ENCODE measurements at regions not wholly inside any gene's neighbourhood (a gene's known extent, or its start where the extent isn't known, plus 50 kb on each side); places are given as distances from the start of the nearest gene placed in this dataset.

GRCh38 chr5:39946356-39947045, 521.7 kb upstream of the DAB2 start:
- DNase-seq: no peak

- DNase-seq: no peak
Measured at GRCh38 chr5:39945870-39946269, 521.1 kb upstream of the DAB2 start.

DNA sequence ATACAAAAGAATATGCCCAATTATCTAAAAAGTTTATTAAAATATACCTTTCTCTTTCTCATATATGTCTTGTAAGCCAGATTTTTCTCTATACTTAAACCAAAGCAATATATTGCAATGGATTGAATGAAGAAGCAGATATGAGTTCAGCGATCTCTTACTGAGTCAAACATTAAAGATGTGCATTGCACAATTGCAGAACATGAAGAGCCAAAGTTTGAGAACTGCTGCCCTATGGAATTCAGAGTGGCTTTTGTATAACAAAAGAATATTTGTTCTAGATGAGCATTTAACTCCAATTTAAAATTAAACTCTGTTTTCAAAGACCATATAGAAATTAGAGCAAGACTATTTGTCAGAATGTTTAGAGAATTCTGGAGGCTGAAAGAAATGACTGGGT, 519.0 kb upstream of the DAB2 start:
- DNase-seq: no peak

- no peak for DNase-seq
Measured at GRCh38 chr5:39942606-39943005, 517.8 kb upstream of the DAB2 start.

- DNase-seq: no peak
Measured at GRCh38 chr5:39941416-39941815, 516.6 kb upstream of the DAB2 start.

GRCh38 chr5:39934830-39935229, 510.1 kb upstream of the DAB2 start:
- no peak for DNase-seq

- no peak for DNase-seq
Measured at GRCh38 chr5:39933061-39933460, 508.3 kb upstream of the DAB2 start.

DNA sequence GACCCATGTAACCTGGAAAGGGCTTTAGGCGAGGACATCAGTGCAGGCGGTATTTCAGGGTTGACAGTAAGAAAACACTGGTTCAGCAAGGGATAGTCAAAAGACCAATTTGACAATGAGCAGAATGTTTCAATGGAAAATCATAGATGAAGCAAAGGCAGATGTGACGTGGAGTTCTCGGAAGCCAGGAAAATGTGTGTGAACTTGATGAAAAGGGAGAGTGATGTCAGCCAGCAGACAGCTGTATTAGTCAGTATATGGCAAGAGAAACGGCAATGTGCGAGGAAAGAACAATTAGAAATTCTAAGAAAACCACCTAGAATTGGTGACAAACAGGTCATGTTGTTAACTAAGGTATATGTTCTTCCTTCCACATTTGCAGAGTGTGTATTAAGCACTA, 503.9 kb upstream of the DAB2 start:
- DNase-seq: no peak

DNA sequence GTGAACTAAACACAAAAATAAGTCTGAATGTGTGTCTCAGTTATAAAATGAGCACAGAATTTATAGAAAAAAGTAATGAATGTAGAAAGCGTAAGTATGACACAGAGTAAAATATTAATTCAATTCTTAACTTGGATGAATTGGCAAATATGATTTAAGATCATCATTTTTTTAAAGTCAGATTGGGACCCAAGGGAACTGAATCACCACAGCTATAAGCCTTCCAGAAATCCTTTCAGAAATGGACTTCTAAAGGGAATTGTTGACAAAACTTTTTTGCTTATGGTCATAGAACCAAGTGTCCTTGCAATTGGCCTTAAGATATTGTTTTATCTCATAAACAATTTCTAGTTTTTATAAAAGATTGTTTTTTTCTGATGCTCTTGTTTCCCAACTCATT, 495.1 kb upstream of the DAB2 start:
- no peak for DNase-seq

- no peak for DNase-seq
Measured at GRCh38 chr5:39912906-39913305, 488.1 kb upstream of the DAB2 start.

DNA sequence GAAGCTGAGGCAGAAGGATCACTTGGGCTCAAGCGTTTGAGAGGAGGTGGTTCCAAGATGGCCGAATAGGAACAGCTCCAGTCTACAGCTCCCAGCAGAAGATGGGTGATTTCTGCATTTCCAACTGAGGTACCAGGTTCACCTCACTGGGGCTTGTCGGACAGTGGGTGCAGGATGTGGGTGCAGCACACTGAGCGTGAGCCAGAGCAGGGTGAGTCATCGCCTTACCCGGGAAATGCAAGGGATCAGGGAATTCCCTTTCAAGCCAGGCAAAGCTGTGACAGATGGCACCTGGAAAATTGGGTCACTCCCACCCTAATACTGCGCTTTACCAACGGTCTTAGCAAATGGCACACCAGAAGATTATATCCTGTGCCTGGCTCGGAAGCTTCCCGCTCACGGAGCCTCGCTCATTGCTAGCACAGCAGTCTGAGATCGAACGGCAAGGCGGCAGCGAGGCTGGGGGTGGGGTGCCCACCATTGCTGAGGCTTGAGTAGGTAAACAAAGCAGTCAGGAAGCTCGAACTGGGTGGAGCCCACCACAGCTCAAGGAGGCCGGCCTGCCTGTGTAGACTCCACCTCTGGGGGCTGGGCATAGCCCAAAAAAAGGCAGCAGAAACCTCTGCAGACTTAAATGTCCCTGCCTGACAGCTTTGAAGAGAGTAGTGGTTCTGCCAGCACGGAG, 482.6 kb upstream of the DAB2 start:
- peak in 1 of 2 experiments; percentile 5 for DNase-seq

DNA sequence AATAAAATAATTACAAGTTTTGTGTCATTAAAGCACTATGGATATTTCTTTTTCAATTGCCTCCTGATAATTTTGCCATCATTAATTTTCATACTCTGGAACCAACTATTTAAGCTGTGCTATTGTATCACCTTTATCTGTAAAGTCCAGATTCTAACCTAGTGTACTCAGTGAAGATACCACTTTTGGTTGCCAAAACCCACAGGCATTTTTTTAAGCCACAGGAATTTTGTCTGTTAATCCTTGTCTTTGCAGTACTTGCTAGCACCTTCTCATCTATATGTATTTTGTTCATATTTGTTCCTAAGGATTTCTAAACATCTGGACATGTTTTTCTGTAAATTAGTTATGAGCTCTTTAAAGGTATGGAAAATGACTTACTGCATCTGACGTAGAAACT, 481.4 kb upstream of the DAB2 start:
- no peak for DNase-seq

DNA sequence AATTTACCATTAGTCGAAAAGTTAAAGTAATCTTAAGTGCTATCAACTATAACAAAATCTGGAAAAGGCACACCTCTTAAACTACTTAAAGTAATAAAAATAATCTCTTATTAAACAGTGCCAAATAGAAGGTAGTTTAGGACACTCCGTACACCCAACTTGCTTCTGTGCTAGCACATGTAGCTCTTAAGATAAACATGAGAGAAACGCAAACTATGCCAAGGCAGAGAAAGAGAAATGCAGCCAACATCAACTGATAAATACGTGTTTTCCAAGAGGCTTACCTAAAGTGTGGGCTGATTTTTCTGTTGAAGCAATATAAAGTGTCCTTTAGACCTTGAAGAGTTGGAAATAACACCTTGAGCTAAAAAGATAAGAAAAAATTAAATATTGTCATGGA, 480.6 kb upstream of the DAB2 start:
- DNase-seq: no peak

DNA sequence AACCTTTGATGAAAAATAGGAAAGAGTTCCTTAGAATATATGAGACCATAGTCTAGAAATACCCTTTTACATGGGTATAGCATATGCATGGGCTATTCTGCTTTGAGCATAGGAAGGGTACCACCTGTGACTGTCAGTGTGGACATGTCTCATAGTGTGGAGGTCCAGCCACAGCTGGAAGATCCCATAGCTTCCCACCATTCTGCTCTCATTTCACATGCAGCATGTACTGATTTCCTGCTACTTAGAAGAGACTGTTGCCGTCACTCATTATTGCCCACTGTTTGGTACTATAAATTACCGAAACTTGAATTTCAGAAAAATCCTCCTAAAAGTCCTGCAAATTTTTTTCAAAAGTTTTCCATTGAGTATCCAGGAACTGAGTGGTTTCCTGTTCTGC, 477.8 kb upstream of the DAB2 start:
- DNase-seq: no peak

GRCh38 chr5:39898731-39899130, 474.0 kb upstream of the DAB2 start:
- no peak for DNase-seq

DNA sequence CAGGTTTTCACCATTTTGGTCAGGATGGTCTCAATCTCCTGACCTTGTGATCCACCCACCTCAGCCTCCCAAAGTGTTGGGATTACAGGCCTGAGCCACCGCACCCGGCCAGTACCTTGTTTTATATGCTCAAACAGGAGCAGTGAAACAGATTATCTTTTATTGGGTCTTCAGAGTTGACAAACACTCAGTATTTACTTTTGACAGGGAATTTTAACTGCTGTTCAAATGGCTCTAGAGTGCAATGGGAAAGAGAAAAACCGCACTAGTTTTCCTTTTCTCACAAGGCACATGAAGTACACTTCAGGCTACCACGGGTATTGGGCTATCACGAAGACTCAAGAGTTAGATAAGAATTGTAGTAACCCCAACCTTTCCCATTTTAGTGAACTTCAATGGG, 471.9 kb upstream of the DAB2 start:
- DNase-seq: no peak

DNA sequence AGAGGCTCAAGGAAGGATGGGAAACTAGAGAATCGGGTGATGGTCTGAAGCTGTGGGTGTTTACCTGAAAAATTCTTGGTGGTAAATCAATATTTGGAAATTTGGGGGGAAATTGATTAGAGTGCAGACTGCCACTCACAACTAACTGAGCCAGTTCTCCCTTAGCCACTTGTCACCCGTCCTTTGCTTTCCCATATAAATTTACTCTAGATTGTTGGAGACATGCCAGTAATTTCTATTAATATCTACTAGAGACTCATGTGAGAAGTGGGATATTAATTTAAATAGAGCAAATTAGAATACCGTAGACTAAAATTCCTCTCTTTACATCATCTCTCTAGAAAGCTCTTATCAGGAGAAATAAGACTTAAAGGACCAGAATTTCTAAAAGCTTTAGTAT, 471.3 kb upstream of the DAB2 start:
- no peak for DNase-seq

DNA sequence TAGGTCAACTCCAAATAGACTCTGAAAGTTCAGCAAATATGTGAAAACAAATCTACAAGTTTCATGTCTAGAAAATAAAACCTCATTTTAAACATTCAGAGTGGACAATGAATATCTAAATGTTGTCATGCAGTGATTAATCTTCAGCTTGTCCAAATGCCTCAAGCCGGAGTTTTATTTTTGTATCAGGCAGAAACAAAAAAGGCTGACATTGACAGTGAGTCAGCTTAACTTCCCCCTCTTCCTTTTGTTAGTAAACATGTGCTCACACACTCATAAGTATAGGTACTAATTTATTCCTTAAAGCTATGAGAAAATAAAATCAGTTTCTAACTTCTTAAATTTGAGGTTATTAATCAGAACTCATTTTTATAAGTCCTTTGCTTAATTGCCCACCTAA, 467.9 kb upstream of the DAB2 start:
- DNase-seq: no peak

GRCh38 chr5:39891376-39891775, 466.6 kb upstream of the DAB2 start:
- DNase-seq: no peak

GRCh38 chr5:39880985-39881384, 456.2 kb upstream of the DAB2 start:
- DNase-seq: no peak

DNA sequence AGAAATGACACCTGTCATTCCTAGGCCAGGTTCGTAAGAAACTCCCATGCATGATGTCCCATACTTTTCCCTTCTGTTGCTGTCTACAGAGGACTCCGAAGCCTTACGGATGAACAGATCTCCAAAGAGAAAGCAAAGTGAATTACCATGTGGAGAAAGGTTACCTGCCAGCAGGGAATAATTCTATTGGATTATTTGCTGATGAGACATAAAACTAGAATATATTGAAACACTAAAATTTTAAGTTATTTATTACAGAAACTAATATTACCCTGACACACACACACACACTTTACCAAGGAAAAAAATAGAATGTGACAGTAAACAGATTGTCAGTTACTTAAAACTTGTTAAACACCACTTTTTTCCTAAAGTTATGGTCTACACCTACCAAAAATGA, 452.7 kb upstream of the DAB2 start:
- no peak for DNase-seq

DNA sequence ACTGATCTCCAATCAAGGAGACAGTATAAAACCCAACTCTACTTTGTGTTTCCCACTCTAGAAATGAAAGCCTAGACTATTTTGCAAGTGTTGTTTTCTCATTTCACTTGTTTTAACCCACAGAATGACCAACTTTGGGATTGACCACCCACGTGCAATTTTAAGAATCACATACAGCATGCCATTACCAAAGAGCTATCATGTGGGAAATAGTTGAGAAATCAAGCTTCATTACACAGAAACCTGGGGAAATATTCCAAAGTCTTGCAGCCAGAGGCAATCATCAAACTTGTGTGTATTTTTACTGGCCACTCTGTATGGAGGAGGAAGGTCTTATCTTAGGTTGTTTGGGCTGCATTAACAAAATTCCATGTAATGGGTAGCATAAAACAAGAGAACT, 451.4 kb upstream of the DAB2 start:
- DNase-seq: no peak

GRCh38 chr5:39870137-39870536, 445.4 kb upstream of the DAB2 start:
- no peak for DNase-seq

- no peak for DNase-seq
Measured at GRCh38 chr5:39869396-39869795, 444.6 kb upstream of the DAB2 start.

- no peak for DNase-seq
Measured at GRCh38 chr5:39867923-39868322, 443.1 kb upstream of the DAB2 start.

All from NCI-H524 (cell line).